ENCODE measurements at regions not wholly inside any gene's neighbourhood (a gene's known extent, or its start where the extent isn't known, plus 50 kb on each side); places are given as distances from the start of the nearest gene placed in this dataset.

DNA sequence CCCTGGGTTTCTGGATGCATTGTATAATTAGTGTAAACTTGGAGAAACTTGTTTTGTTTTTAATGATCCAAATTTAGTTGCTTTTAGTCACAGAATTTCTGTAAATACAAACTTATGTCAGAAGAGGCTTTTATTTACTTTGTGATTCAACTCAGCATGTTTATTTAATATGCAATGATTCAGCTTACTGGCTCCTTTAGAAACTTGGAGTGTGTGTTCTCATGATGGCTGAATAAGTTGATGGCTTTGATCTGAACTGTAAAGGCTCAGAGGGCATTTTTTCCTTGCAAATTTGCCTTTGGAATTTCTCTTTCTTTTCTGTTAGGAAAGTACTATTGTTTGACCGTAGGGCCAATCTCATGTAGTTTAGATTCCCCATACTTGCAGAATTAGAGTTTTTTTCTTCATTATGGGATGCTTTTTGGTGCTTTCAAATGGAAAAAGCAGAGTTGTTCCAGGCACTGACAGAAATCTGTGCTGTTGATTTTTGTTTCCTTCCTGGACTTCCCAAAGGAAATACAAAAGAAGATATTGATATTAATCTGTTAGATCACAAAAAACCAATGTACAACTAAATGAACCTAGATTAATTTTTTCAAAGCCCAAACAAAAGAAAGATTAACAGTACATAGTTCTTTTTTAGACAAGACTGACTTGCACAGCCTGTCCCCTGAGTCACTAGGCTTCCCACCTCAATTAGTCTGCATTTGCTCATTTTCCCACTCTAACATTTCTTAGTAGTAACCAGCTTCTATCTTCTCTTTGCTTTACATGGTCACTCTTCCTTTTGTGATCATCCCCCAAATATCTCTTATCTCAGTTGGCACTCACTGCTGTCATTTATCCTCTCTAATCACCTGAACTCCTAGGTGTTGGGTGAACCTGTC lies 96.8 kb upstream of the AGR3 start:
- TF ChIP-seq, protein P1, sequence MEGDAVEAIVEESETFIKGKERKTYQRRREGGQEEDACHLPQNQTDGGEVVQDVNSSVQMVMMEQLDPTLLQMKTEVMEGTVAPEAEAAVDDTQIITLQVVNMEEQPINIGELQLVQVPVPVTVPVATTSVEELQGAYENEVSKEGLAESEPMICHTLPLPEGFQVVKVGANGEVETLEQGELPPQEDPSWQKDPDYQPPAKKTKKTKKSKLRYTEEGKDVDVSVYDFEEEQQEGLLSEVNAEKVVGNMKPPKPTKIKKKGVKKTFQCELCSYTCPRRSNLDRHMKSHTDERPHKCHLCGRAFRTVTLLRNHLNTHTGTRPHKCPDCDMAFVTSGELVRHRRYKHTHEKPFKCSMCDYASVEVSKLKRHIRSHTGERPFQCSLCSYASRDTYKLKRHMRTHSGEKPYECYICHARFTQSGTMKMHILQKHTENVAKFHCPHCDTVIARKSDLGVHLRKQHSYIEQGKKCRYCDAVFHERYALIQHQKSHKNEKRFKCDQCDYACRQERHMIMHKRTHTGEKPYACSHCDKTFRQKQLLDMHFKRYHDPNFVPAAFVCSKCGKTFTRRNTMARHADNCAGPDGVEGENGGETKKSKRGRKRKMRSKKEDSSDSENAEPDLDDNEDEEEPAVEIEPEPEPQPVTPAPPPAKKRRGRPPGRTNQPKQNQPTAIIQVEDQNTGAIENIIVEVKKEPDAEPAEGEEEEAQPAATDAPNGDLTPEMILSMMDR (IDR thresholded peaks at IDR 0.05 in 8 of 11, conservative IDR thresholded peaks at IDR 0.05 in 3 of 11), result no peak
- no peak for TF ChIP-seq POLR2A (IDR thresholded peaks at IDR 0.05)
- TF ChIP-seq POLR2AphosphoS5 (IDR thresholded peaks at IDR 0.05), result no peak

All from spleen (tissue), 7 donors.